Epithelial cell of proximal tubule (primary cell): ENCODE measurements at regions not wholly inside any gene's neighbourhood (a gene's known extent, or its start where the extent isn't known, plus 50 kb on each side); places are given as distances from the start of the nearest gene placed in this dataset.

ENCODE experiments used
- DNase-seq: peaks from one replicate; pipeline ENCODE4 v3.0.0-alpha.2; 2011; ENCODE audit warnings: low read depth
- H3K4me3 ChIP-seq: 2 replicates; pipeline ENCODE4 v1.5.1; 2011; ENCODE audit warnings: low read depth, mild to moderate bottlenecking, low read length
- TF ChIP-seq, protein P1 (sequence below): conservative IDR thresholded peaks from 2 replicates; pipeline ENCODE4 v1.5.1; 2012; ENCODE audit warnings: low read depth, mild to moderate bottlenecking, low read length

DNA sequence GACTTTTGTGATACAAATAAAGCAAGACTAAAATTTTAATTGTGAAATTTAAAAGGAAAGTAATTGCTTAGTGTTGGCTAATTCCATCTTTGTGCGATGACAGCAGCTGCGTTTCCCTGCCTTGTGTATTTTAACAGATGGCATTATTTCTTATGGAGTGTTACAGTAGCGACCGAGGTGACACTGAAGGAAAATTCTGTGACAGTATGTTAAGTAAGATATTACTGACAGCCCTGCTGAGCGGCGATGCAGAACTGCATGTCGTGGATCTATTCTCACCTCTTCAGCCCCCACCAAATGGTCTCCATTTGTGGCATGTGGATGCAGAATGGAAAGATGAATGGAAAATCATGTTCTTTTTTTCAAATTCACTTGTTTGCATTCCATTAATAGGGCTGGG, 289.4 kb downstream of the RNF144B start:
- H3K4me3 ChIP-seq: no peak overlapping the region
- no peak for DNase-seq
- TF ChIP-seq, protein P1, sequence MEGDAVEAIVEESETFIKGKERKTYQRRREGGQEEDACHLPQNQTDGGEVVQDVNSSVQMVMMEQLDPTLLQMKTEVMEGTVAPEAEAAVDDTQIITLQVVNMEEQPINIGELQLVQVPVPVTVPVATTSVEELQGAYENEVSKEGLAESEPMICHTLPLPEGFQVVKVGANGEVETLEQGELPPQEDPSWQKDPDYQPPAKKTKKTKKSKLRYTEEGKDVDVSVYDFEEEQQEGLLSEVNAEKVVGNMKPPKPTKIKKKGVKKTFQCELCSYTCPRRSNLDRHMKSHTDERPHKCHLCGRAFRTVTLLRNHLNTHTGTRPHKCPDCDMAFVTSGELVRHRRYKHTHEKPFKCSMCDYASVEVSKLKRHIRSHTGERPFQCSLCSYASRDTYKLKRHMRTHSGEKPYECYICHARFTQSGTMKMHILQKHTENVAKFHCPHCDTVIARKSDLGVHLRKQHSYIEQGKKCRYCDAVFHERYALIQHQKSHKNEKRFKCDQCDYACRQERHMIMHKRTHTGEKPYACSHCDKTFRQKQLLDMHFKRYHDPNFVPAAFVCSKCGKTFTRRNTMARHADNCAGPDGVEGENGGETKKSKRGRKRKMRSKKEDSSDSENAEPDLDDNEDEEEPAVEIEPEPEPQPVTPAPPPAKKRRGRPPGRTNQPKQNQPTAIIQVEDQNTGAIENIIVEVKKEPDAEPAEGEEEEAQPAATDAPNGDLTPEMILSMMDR: no peak

DNA sequence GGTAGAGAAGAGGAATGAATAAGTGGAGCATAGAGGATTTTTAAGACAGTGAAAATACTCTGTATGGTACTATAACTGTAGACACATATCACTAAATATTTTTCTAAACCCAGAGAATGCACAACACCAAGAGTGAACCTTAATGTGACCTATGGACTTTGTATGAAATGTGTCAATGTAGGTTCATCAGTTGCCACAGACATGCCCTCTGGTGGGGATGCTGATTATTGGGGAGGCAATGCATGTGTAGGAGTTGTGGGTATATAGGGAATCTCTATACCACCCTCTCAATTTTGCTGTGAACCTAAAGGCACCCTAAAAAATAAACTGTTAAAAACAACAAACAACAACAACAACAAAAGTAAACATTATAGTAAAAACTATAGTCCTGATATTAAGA, 293.7 kb downstream of the RNF144B start:
- TF ChIP-seq, protein P1: peak; percentile 42
- no peak for DNase-seq
- H3K4me3 ChIP-seq: no peak overlapping the region

DNA sequence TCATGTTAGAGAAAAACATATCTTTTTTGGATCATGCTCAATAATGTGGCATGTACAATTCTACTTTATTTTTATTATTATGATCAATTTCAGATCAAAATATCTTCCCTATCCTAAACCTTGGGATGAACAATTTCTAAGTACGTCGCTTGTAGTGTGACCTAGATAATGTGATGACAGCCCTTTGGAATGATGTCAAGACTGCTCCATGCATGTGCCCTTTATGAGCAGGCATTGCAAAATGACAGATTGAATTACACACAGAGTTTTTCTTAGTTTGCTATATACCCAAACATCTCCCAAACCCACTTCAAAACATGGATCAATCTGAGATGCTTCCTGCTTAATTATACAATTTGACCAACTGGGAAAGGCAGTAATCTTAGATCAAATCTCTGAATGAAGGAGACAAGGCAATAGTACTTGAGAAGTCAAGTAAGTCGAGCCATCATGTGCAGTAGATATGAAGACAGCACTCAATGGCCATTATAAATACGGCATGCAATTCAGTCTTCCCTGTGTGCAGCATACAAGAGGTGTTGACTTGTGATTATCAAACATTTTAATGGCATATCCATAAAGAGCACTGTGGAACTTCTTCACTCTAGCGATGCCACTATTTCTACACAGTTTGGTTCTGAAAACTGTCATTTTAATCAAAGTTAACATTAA, 294.8 kb downstream of the RNF144B start:
- H3K4me3 ChIP-seq: no peak overlapping the region
- no peak for DNase-seq
- TF ChIP-seq, protein P1: no peak

DNA sequence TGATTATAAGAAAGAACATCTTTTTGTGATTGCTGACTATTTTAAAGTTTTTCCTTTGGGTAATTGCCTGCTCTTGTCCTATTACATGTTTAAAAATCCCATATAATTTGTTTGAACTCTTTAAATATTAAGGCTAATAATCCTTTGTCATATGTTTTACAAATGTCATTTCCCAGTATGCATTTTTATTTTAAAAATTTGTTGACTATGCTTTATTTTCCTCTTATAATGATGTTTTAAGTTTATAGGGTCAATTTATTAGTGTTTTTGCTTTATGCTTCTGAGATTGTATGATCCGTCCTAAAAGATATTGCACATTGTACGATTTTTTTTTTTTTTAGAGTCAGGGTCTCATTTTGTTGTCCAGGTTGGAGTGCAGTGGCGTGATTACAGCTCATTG, 297.2 kb downstream of the RNF144B start:
- TF ChIP-seq, protein P1: no peak
- H3K4me3 ChIP-seq: no peak overlapping the region
- no peak for DNase-seq

DNA sequence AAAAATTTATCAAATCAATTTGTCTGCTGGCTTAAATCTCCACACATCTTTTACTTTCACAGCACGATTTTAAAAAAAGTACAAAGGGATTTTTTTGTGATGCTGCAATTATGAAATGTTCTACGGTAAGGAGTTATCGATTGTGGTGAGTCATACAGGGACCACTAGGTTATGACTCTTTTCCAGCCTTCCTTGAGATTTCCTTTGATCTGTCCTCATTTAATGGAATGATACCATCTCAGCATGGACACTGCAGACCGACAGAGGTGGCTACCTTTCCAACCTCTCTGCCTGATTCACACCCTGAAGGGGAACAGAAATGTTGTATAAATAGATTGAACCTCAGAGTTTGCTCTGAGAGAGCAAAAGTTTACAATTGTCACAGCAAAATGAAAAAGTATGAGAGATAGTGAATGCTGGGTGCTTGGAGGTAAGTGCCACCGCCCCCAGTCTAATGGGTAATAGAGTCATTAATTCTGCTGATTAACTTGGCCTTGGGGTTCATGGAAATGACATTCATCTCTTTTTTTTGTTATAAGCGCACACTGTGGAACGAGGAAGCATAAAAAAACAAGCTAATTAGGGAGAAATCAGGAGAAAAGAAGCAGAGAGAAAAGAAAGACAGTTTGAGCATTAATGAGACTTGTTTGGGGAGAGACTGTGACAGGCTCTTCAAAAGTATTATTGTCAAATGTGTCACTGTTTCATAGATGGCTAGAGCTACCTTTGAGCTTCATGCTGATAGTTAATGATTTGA, 306.0 kb downstream of the RNF144B start:
- H3K4me3 ChIP-seq: no peak overlapping the region
- TF ChIP-seq, protein P1: no peak
- DNase-seq: no peak

DNA sequence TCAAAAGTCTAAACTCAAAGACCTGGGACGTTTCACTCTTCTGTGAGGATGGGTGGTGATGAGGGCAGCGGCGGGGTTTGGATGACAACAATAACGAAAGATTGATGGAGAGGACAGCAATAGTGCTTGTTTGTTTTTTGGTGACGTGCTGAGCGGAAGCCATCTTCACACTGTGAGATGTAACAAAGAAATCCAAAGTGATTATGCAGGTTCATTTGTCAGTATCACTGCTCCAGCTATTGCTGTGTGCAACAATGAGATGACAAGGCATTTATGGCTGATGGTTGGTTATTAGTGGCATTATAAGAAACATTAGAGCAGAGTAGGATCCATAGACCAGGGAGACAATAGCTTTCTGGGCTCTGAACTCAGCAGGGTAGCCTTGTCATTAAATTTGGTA, 306.7 kb downstream of the RNF144B start:
- TF ChIP-seq, protein P1: no peak
- H3K4me3 ChIP-seq: no peak overlapping the region
- DNase-seq: no peak
